ENCODE measurements at regions not wholly inside any gene's neighbourhood (a gene's known extent, or its start where the extent isn't known, plus 50 kb on each side); places are given as distances from the start of the nearest gene placed in this dataset.

DNA sequence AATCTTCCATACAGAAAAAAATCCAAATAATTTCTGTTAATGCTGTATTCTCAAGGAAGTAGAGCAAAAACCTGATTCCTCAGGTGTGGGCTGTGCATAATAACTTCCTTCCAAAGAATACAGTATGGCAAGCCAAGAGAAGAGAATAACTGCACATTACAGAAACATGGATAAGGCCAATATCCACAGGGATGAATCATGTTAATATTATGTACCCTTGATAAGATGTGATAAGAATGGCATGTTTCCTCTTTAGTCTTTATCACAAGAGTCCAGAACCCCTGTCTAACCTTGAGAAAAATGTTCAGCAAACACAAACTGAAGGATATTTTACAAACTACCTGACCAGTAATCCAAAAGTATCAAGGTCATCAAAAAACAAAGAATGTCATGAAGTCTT lies 795.8 kb downstream of the SEMA5A start:
- no peak for TF ChIP-seq CTCF (IDR thresholded peaks at IDR 0.05)
- TF ChIP-seq POLR2A (IDR thresholded peaks at IDR 0.05): no peak

All from heart left ventricle (tissue), 13 donors.